ENCODE measurements at regions not wholly inside any gene's neighbourhood (a gene's known extent, or its start where the extent isn't known, plus 50 kb on each side); places are given as distances from the start of the nearest gene placed in this dataset.

- TF ChIP-seq CTCF (conservative IDR thresholded peaks at IDR 0.05; ENCODE audit: low read depth, low read length) (no peak), EZH2 (IDR thresholded peaks at IDR 0.05; ENCODE audit: borderline replicate concordance, low read depth, low read length, poor library complexity, severe bottlenecking) (no peak)
These were observed 558.0 kb upstream of the KIF2B start for GRCh38 chr17:53264730-53265129.

Data from A673 (cell line).